ENCODE measurements at regions not wholly inside any gene's neighbourhood (a gene's known extent, or its start where the extent isn't known, plus 50 kb on each side); places are given as distances from the start of the nearest gene placed in this dataset.

DNA sequence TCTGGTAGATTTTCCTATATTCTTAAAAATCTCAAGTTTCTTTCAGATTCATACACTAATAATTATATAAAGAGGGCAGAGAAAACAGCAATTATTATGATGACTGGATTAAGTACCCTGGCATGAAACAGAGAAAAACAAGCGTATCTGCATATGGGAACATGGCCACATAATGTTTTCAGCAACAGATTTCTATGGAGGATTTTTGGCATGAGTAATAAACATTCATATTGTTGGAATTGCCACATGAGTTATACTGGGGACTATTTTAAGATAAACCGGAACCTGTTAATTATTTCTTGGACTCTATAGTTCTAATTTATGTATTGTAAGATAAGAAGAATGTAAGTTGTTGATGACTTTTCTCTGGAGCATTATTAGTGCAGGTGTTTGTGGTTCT is 112.7 kb downstream of the OXSM start:
- TF ChIP-seq FOSL1 (CRISPR knock-in tag; IDR thresholded peaks at IDR 0.05; ENCODE audit: borderline replicate concordance) = no peak
- TF ChIP-seq ZFP37 (CRISPR knock-in tag; IDR thresholded peaks at IDR 0.05; ENCODE audit: borderline replicate concordance) = no peak

All from HepG2 (cell line).